Stimulated activated naive CD8-positive, alpha-beta T cell treated with anti-CD3 and anti-CD28 coated beads, Interleukin-15, amount 100 ng/mL, for 72 hours (primary cell): ENCODE measurements at regions not wholly inside any gene's neighbourhood (a gene's known extent, or its start where the extent isn't known, plus 50 kb on each side); places are given as distances from the start of the nearest gene placed in this dataset.

ENCODE experiments used
- ATAC-seq: fragments of 150-1000 bp; cut with Tn5 transposase; 2 replicates; pipeline ENCODE4 v1.10.0; 2021; ENCODE audit warnings: mild to moderate bottlenecking, moderate library complexity
- DNase-seq, 2 donors: peaks; one replicate each; pipeline ENCODE4 v3.0.0; 2021 to 2022
- H3K27ac Mint-ChIP-seq, 2 donors: one replicate each; pipeline ENCODE4 v1.8.0; 2022; ENCODE audit warnings: mild to moderate bottlenecking in 2 of 2, mixed read lengths in 2 of 2, moderate library complexity in 2 of 2
- H3K27me3 Mint-ChIP-seq: one replicate; pipeline ENCODE4 v1.8.0; 2022; ENCODE audit warnings: mixed read lengths
- H3K4me1 Mint-ChIP-seq: one replicate; pipeline ENCODE4 v1.8.0; 2022; ENCODE audit warnings: mild to moderate bottlenecking, mixed read lengths
- H3K4me3 Mint-ChIP-seq, 2 donors: one replicate each; pipeline ENCODE4 v1.8.0; 2022; ENCODE audit warnings: mild to moderate bottlenecking in 2 of 2, mixed read lengths in 2 of 2, moderate library complexity in 1 of 2
- H3K9me3 Mint-ChIP-seq, 2 donors: one replicate each; pipeline ENCODE4 v1.8.0; 2022; ENCODE audit warnings: mixed read lengths in 2 of 2

GRCh38 chr1:63112155-63112900, 210.0 kb upstream of the FOXD3 start:
- no peak overlapping the region for H3K27ac Mint-ChIP-seq
- H3K9me3 Mint-ChIP-seq: no peaks in the 10 kb centered on the region
- no peak for DNase-seq
- peaks cover 6% of the 10 kb centered on the region for H3K4me1 Mint-ChIP-seq
- H3K4me3 Mint-ChIP-seq: no peak overlapping the region
- ATAC-seq: no peak
- H3K27me3 Mint-ChIP-seq: peaks cover 16% of the 10 kb centered on the region

- H3K27ac Mint-ChIP-seq: no peak overlapping the region
- DNase-seq (no peak), ATAC-seq (no peak)
- H3K4me1 Mint-ChIP-seq: peaks cover 6% of the 10 kb centered on the region
- H3K27me3 Mint-ChIP-seq: peaks cover 28% of the 10 kb centered on the region
- H3K4me3 Mint-ChIP-seq: no peak overlapping the region
- H3K9me3 Mint-ChIP-seq: no peaks in the 10 kb centered on the region
Measured at GRCh38 chr1:63115527-63115926, 206.8 kb upstream of the FOXD3 start.

- Mint-ChIP-seq H3K4me3 (no peak overlapping the region), H3K9me3 (no peaks in the 10 kb centered on the region)
- no peak for ATAC-seq
Measured at GRCh38 chr1:63116016-63116415, 206.4 kb upstream of the FOXD3 start.

GRCh38 chr1:63119575-63120155, 202.7 kb upstream of the FOXD3 start:
- Mint-ChIP-seq H3K9me3 (no peaks in the 10 kb centered on the region), H3K27ac (no peak overlapping the region), H3K4me1 (no peaks in the 10 kb centered on the region), H3K4me3 (no peak overlapping the region), H3K27me3 (peaks cover 41% of the 10 kb centered on the region)
- ATAC-seq (no peak), DNase-seq (no peak)

More at GRCh38 chr1:63116016-63116415, 206.4 kb upstream of the FOXD3 start:
- Mint-ChIP-seq H3K27ac (no peak overlapping the region), H3K4me1 (peaks cover 6% of the 10 kb centered on the region), H3K27me3 (peaks cover 30% of the 10 kb centered on the region)
- no peak for DNase-seq

GRCh38 chr1:63122079-63122478, 200.3 kb upstream of the FOXD3 start:
- DNase-seq (no peak), ATAC-seq (no peak)
- H3K4me3 Mint-ChIP-seq: no peak overlapping the region
- no peak overlapping the region for H3K27ac Mint-ChIP-seq
- no peaks in the 10 kb centered on the region for H3K9me3 Mint-ChIP-seq
- no peaks in the 10 kb centered on the region for H3K4me1 Mint-ChIP-seq
- peaks cover 47% of the 10 kb centered on the region for H3K27me3 Mint-ChIP-seq

GRCh38 chr1:63124666-63125191, 197.6 kb upstream of the FOXD3 start:
- peaks cover 49% of the 10 kb centered on the region for H3K27me3 Mint-ChIP-seq
- no peaks in the 10 kb centered on the region for H3K9me3 Mint-ChIP-seq
- no peaks in the 10 kb centered on the region for H3K4me1 Mint-ChIP-seq
- H3K27ac Mint-ChIP-seq: no peak overlapping the region
- DNase-seq (no peak), ATAC-seq (no peak)
- no peak overlapping the region for H3K4me3 Mint-ChIP-seq

- no peaks in the 10 kb centered on the region for H3K4me1 Mint-ChIP-seq
- peak overlapping the region in 1 of 2 donors; percentile 81 for H3K27ac Mint-ChIP-seq
- ATAC-seq: no peak
- no peaks in the 10 kb centered on the region for H3K9me3 Mint-ChIP-seq
- H3K27me3 Mint-ChIP-seq: peaks cover 46% of the 10 kb centered on the region
- no peak for DNase-seq
- H3K4me3 Mint-ChIP-seq: no peak overlapping the region
Measured at GRCh38 chr1:63126104-63126503, 196.3 kb upstream of the FOXD3 start.

GRCh38 chr1:63127376-63127775, 195.0 kb upstream of the FOXD3 start:
- peak overlapping the region in 1 of 2 donors; percentile 44 for H3K27ac Mint-ChIP-seq
- no peak for ATAC-seq
- H3K27me3 Mint-ChIP-seq: peaks cover 41% of the 10 kb centered on the region
- no peak for DNase-seq
- H3K4me1 Mint-ChIP-seq: no peaks in the 10 kb centered on the region
- no peak overlapping the region for H3K4me3 Mint-ChIP-seq
- H3K9me3 Mint-ChIP-seq: no peaks in the 10 kb centered on the region

GRCh38 chr1:63128556-63128955, 193.8 kb upstream of the FOXD3 start:
- no peaks in the 10 kb centered on the region for H3K9me3 Mint-ChIP-seq
- H3K27me3 Mint-ChIP-seq: peaks cover 39% of the 10 kb centered on the region
- H3K4me3 Mint-ChIP-seq: no peak overlapping the region
- DNase-seq (no peak), ATAC-seq (no peak)
- H3K27ac Mint-ChIP-seq: no peak overlapping the region
- H3K4me1 Mint-ChIP-seq: no peaks in the 10 kb centered on the region

GRCh38 chr1:63129184-63129583, 193.2 kb upstream of the FOXD3 start:
- no peak for DNase-seq
- Mint-ChIP-seq H3K27ac (no peak overlapping the region), H3K27me3 (peaks cover 36% of the 10 kb centered on the region), H3K9me3 (no peaks in the 10 kb centered on the region), H3K4me1 (no peaks in the 10 kb centered on the region), H3K4me3 (no peak overlapping the region)
- no peak for ATAC-seq

- Mint-ChIP-seq H3K9me3 (no peaks in the 10 kb centered on the region), H3K4me3 (no peak overlapping the region), H3K27ac (no peak overlapping the region), H3K4me1 (no peaks in the 10 kb centered on the region), H3K27me3 (peaks cover 36% of the 10 kb centered on the region)
- no peak for ATAC-seq
- DNase-seq: no peak
Measured at GRCh38 chr1:63129855-63130254, 192.5 kb upstream of the FOXD3 start.

GRCh38 chr1:63134501-63135173, 187.7 kb upstream of the FOXD3 start:
- Mint-ChIP-seq H3K27ac (no peak overlapping the region), H3K4me1 (no peaks in the 10 kb centered on the region), H3K9me3 (no peaks in the 10 kb centered on the region), H3K27me3 (peaks cover 18% of the 10 kb centered on the region), H3K4me3 (no peak overlapping the region)
- no peak for DNase-seq
- ATAC-seq: no peak

- ATAC-seq (no peak), DNase-seq (no peak)
- Mint-ChIP-seq H3K27ac (no peak overlapping the region), H3K4me1 (no peaks in the 10 kb centered on the region), H3K4me3 (no peak overlapping the region), H3K9me3 (no peaks in the 10 kb centered on the region), H3K27me3 (peaks cover 23% of the 10 kb centered on the region)
Measured at GRCh38 chr1:63135174-63135512, 187.2 kb upstream of the FOXD3 start.

GRCh38 chr1:63135801-63136200, 186.6 kb upstream of the FOXD3 start:
- Mint-ChIP-seq H3K4me3 (no peak overlapping the region), H3K9me3 (no peaks in the 10 kb centered on the region), H3K27me3 (peaks cover 18% of the 10 kb centered on the region), H3K4me1 (no peaks in the 10 kb centered on the region), H3K27ac (no peak overlapping the region)
- ATAC-seq (no peak), DNase-seq (no peak)

- Mint-ChIP-seq H3K4me1 (no peaks in the 10 kb centered on the region), H3K9me3 (no peaks in the 10 kb centered on the region), H3K4me3 (no peak overlapping the region), H3K27ac (no peak overlapping the region), H3K27me3 (peaks cover 8% of the 10 kb centered on the region)
- no peak for DNase-seq
- ATAC-seq: no peak
Measured at GRCh38 chr1:63142001-63142400, 180.4 kb upstream of the FOXD3 start.

GRCh38 chr1:63143482-63143881, 178.9 kb upstream of the FOXD3 start:
- no peak overlapping the region for H3K4me3 Mint-ChIP-seq
- no peak overlapping the region for H3K27ac Mint-ChIP-seq
- H3K4me1 Mint-ChIP-seq: no peaks in the 10 kb centered on the region
- ATAC-seq: no peak
- peaks cover 8% of the 10 kb centered on the region for H3K27me3 Mint-ChIP-seq
- H3K9me3 Mint-ChIP-seq: no peaks in the 10 kb centered on the region
- DNase-seq: no peak
